ENCODE measurements at regions not wholly inside any gene's neighbourhood (a gene's known extent, or its start where the extent isn't known, plus 50 kb on each side); places are given as distances from the start of the nearest gene placed in this dataset.

DNA sequence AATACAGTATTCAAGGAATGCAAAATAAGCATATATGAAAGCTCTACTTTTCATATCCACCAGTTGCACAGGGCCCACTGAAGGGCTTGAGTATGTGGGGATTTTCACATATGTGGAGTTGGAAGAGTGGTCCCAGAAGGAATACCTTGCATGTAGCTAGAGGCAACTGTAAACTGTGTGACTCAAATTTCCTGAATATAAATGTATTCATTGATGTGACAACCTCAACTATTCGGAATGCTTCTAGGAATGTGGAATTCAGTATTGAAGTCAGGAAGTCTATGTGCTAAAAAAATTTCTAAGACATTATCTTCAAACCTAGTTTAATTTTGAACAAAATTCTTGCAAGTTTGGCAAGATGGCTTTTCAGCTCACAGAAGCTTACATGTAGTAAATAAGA, 695.5 kb upstream of the SEMA3D start:
- Histone ChIP-seq H4K20me1 (ENCODE audit: control insufficient read depth, extremely low read depth, insufficient read depth, low read length) (no peaks in the 10 kb centered on the region), H3K4me1 (ENCODE audit: control insufficient read depth, extremely low read depth, insufficient read depth, low read length) (no peaks in the 10 kb centered on the region), H3K36me3 (ENCODE audit: control insufficient read depth in 2 of 2, extremely low read depth in 1 of 2, insufficient read depth in 2 of 2, low read length in 2 of 2) (no peaks in the 10 kb centered on the region), H3K27me3 (ENCODE audit: control insufficient read depth, extremely low read depth, insufficient read depth, low read length) (no peaks in the 10 kb centered on the region), H3K4me3 (ENCODE audit: control insufficient read depth in 2 of 3, extremely low read depth in 1 of 3, insufficient read depth in 2 of 3, low read depth in 1 of 3, low read length in 3 of 3) (no peak overlapping the region), H3K4me2 (ENCODE audit: control insufficient read depth, extremely low read depth, insufficient read depth, low read depth, low read length) (no peak overlapping the region), H3K9me3 (ENCODE audit: control insufficient read depth, low read depth, low read length) (no peaks in the 10 kb centered on the region), H3K9ac (ENCODE audit: control insufficient read depth, extremely low read depth, insufficient read depth, low read length) (no peak overlapping the region), H2AFZ (ENCODE audit: control insufficient read depth, low read length) (no peak overlapping the region), H3K9me1 (ENCODE audit: control insufficient read depth, extremely low read depth, insufficient read depth, low read length) (no peaks in the 10 kb centered on the region), H3K79me2 (ENCODE audit: control insufficient read depth, insufficient read depth, low read length) (no peaks in the 10 kb centered on the region), H3K27ac (ENCODE audit: control insufficient read depth, insufficient read depth, low read length) (no peak overlapping the region)
- no peak for FAIRE-seq
- no peak for DNase-seq (ENCODE audit: low read depth, low spot score)
- TF ChIP-seq CTCF (optimal IDR thresholded peaks at IDR 0.05 in 1 of 3, IDR thresholded peaks at IDR 0.05 in 1 of 3, conservative IDR thresholded peaks at IDR 0.05 in 1 of 3; ENCODE audit: extremely low read depth in 1 of 3, insufficient read depth in 2 of 3, low read length in 3 of 3) (no peak), EZH2 (IDR thresholded peaks at IDR 0.05; ENCODE audit: low read length) (no peak)
- dilution Hi-C loops (cut with MboI; ENCODE audit: extremely low pct_ligation_motif_present, low sequenced_read_pairs) = loop anchor here (25.0 kb wide), 1 partner anchor 580 kb away; no protein-coding TSS in a partner anchor

GRCh38 chr7:85875398-85875797, 688.5 kb upstream of the SEMA3D start:
- Histone ChIP-seq H3K27me3 (ENCODE audit: control insufficient read depth, extremely low read depth, insufficient read depth, low read length) (no peaks in the 10 kb centered on the region), H2AFZ (ENCODE audit: control insufficient read depth, low read length) (no peak overlapping the region), H3K9me3 (ENCODE audit: control insufficient read depth, low read depth, low read length) (no peaks in the 10 kb centered on the region), H3K27ac (ENCODE audit: control insufficient read depth, insufficient read depth, low read length) (no peak overlapping the region), H3K4me3 (ENCODE audit: control insufficient read depth in 2 of 3, extremely low read depth in 1 of 3, insufficient read depth in 2 of 3, low read depth in 1 of 3, low read length in 3 of 3) (no peak overlapping the region), H4K20me1 (ENCODE audit: control insufficient read depth, extremely low read depth, insufficient read depth, low read length) (no peaks in the 10 kb centered on the region), H3K9me1 (ENCODE audit: control insufficient read depth, extremely low read depth, insufficient read depth, low read length) (no peaks in the 10 kb centered on the region), H3K36me3 (ENCODE audit: control insufficient read depth in 2 of 2, extremely low read depth in 1 of 2, insufficient read depth in 2 of 2, low read length in 2 of 2) (no peaks in the 10 kb centered on the region), H3K9ac (ENCODE audit: control insufficient read depth, extremely low read depth, insufficient read depth, low read length) (no peak overlapping the region), H3K4me2 (ENCODE audit: control insufficient read depth, extremely low read depth, insufficient read depth, low read depth, low read length) (no peak overlapping the region), H3K4me1 (ENCODE audit: control insufficient read depth, extremely low read depth, insufficient read depth, low read length) (no peaks in the 10 kb centered on the region), H3K79me2 (ENCODE audit: control insufficient read depth, insufficient read depth, low read length) (no peaks in the 10 kb centered on the region)
- TF ChIP-seq EZH2 (IDR thresholded peaks at IDR 0.05; ENCODE audit: low read length) (no peak), CTCF (optimal IDR thresholded peaks at IDR 0.05 in 1 of 3, IDR thresholded peaks at IDR 0.05 in 1 of 3, conservative IDR thresholded peaks at IDR 0.05 in 1 of 3; ENCODE audit: extremely low read depth in 1 of 3, insufficient read depth in 2 of 3, low read length in 3 of 3) (no peak)
- dilution Hi-C loops (cut with MboI; ENCODE audit: extremely low pct_ligation_motif_present, low sequenced_read_pairs) = loop anchor here (25.0 kb wide), 1 partner anchor 587 kb away; no protein-coding TSS in a partner anchor
- no peak for FAIRE-seq
- no peak for DNase-seq (ENCODE audit: low read depth, low spot score)

Data from keratinocyte (primary cell).